GM18858 (cell line): ENCODE measurements at regions not wholly inside any gene's neighbourhood (a gene's known extent, or its start where the extent isn't known, plus 50 kb on each side); places are given as distances from the start of the nearest gene placed in this dataset.

Experiments used
- ATAC-seq: cut with Tn5 transposase; IDR thresholded peaks from one replicate; pipeline ENCODE4 v1.9.1; 2021; ENCODE audit not compliant: unreplicated experiment

DNA sequence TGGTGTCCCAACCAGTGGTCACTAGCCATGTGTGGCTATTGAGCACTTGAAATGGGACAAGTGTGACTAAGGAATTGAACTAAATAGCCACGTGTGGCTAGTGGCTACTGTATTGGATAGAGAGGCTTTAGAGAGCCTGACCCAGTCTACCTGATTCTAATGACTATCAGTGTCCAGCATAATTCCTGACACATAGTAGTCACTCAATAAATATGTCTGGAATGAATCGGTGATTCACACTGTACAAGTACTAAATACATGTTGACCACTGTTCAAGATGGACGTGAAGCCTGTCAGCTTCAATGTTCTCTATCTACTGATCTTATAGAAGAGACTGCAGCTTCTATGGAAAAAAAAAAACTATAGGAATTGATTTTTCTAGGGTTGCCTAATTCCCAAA is 57.7 kb upstream of the MAST4 start:
- no peak for ATAC-seq

DNA sequence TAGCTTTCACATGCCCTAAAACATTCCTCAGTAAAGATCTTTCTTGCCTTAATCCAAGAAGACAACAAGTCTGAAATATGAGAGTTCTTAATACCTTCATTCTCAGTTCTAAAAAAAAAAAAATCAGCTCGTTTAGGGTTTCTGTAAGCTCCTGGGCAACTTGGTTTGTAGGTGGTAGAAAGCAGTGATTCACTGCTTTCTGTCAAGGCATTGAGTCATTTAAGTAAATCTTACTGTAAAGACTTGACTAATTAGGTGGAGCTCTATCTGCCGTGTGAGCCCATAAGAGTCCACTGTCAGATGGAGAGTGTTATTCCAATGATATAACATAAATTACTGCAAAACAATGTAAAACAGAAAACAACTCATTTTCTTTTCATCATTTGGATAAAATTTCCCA is 56.1 kb upstream of the MAST4 start:
- ATAC-seq = no peak

DNA sequence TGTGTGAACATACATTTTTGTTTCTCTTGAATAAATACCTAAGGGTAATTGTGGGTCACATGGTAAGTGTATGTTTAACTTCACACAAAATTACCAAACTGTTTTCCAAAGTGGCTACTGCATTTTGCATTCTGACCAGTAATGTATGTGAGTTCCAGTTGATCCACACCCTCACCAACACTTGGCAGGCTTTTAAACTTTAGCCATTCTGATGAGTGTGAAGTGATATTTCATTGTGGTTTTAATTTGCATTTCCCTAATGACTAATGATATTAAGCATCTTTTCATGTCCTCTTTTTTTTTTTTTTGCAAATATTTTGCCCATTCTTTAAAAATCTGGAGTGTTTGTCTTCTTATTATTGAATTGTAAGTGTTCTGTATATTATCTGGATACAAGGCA is 53.5 kb upstream of the MAST4 start:
- ATAC-seq = peak; percentile 44
